Loucy (cell line): ENCODE measurements at regions not wholly inside any gene's neighbourhood (a gene's known extent, or its start where the extent isn't known, plus 50 kb on each side); places are given as distances from the start of the nearest gene placed in this dataset.

ENCODE experiments used
- H2AFZ ChIP-seq: fragments of 200-600 bp; sonication (generic); 2 replicates; pipeline ENCODE4 v1.6.0; 2016; ENCODE audit warnings: antibody characterized with exemption, mild to moderate bottlenecking, low read length, moderate library complexity
- H3F3A ChIP-seq: fragments of 200-600 bp; 2 replicates; pipeline ENCODE4 v1.6.0; 2016; ENCODE audit warnings: antibody characterized with exemption, low read depth, mild to moderate bottlenecking
- H3K27me3 ChIP-seq: fragments of 200-600 bp; sonication (generic); 2 replicates; pipeline ENCODE4 v1.6.1; 2014; ENCODE audit warnings: low read length, mild to moderate bottlenecking; ENCODE audit not compliant: insufficient read depth, poor library complexity, severe bottlenecking
- H3K36me3 ChIP-seq: fragments of 200-600 bp; sonication (generic); 2 replicates; pipeline ENCODE4 v1.6.1; 2016; ENCODE audit warnings: low read length; ENCODE audit not compliant: insufficient read depth
- H3K4me1 ChIP-seq: fragments of 200-600 bp; sonication (generic); 2 replicates; pipeline ENCODE4 v1.5.1; 2014; ENCODE audit warnings: low read length, mild to moderate bottlenecking; ENCODE audit not compliant: insufficient read depth, poor library complexity, severe bottlenecking
- H3K4me2 ChIP-seq: fragments of 200-600 bp; sonication (generic); 2 replicates; pipeline ENCODE4 v1.6.0; 2014; ENCODE audit warnings: antibody characterized with exemption, low read length, low read depth, mild to moderate bottlenecking; ENCODE audit not compliant: poor library complexity, severe bottlenecking
- H3K4me3 ChIP-seq: fragments of 200-600 bp; sonication (generic); 2 replicates; pipeline ENCODE4 v1.5.1; 2014; ENCODE audit warnings: low read length, mild to moderate bottlenecking, mixed read lengths; ENCODE audit not compliant: poor library complexity, severe bottlenecking
- H3K79me2 ChIP-seq: fragments of 200-600 bp; sonication (generic); 2 replicates; pipeline ENCODE4 v1.6.1; 2014; ENCODE audit warnings: low read length; ENCODE audit not compliant: insufficient read depth
- H3K9ac ChIP-seq: fragments of 200-600 bp; sonication (generic); 2 replicates; pipeline ENCODE4 v1.6.0; 2014; ENCODE audit warnings: mild to moderate bottlenecking, low read depth, low read length, moderate library complexity; ENCODE audit not compliant: poor library complexity, severe bottlenecking
- H3K9me2 ChIP-seq: fragments of 200-600 bp; sonication (generic); replicated peaks from 2 replicates; pipeline ENCODE4 v1.6.1; 2016; ENCODE audit warnings: low read depth, low read length, mixed read lengths
- H3K9me3 ChIP-seq: fragments of 200-600 bp; sonication (generic); 2 replicates; pipeline ENCODE4 v1.6.1; 2014; ENCODE audit warnings: mild to moderate bottlenecking, antibody characterized with exemption, low read length, low read depth; ENCODE audit not compliant: insufficient read depth
- H4K20me1 ChIP-seq: fragments of 200-600 bp; sonication (generic); 2 replicates; pipeline ENCODE4 v1.6.0; 2014; ENCODE audit warnings: antibody characterized with exemption, low read length, mild to moderate bottlenecking; ENCODE audit not compliant: insufficient read depth, poor library complexity, severe bottlenecking
- CTCF ChIP-seq: fragments of 200-600 bp; sonication (generic); conservative IDR thresholded peaks from 2 replicates; pipeline ENCODE4 v1.5.1; 2014; ENCODE audit warnings: mild to moderate bottlenecking, antibody characterized with exemption, low read length
- EZH2phosphoT487 ChIP-seq: fragments of 200-600 bp; IDR thresholded peaks from 2 replicates; pipeline ENCODE4 v1.6.1; 2018; ENCODE audit warnings: antibody characterized with exemption, mild to moderate bottlenecking, moderate library complexity, borderline replicate concordance

GRCh38 chrX:107562482-107562881 lies 65.8 kb upstream of the PRPS1 start:
- Histone ChIP-seq H3K36me3 (no peaks in the 10 kb centered on the region), H2AFZ (no peak overlapping the region), H3K27me3 (no peaks in the 10 kb centered on the region), H3K4me3 (no peak overlapping the region), H3F3A (no peaks in the 10 kb centered on the region), H4K20me1 (no peaks in the 10 kb centered on the region), H3K9me3 (no peaks in the 10 kb centered on the region), H3K4me2 (no peak overlapping the region), H3K9ac (no peak overlapping the region), H3K79me2 (no peaks in the 10 kb centered on the region), H3K4me1 (peaks cover 8% of the 10 kb centered on the region), H3K9me2 (no peaks in the 10 kb centered on the region)
- TF ChIP-seq CTCF: no peak
- no peak for TF ChIP-seq EZH2phosphoT487

GRCh38 chrX:107563824-107564223 lies 64.5 kb upstream of the PRPS1 start:
- Histone ChIP-seq H3K79me2 (no peaks in the 10 kb centered on the region), H3K27me3 (no peaks in the 10 kb centered on the region), H3K36me3 (no peaks in the 10 kb centered on the region), H3K4me2 (no peak overlapping the region), H3K4me3 (no peak overlapping the region), H3K9ac (no peak overlapping the region), H3K9me3 (no peaks in the 10 kb centered on the region), H3K4me1 (peaks cover 8% of the 10 kb centered on the region), H3F3A (no peaks in the 10 kb centered on the region), H2AFZ (no peak overlapping the region), H3K9me2 (no peaks in the 10 kb centered on the region), H4K20me1 (no peaks in the 10 kb centered on the region)
- TF ChIP-seq CTCF (no peak), EZH2phosphoT487 (no peak)

GRCh38 chrX:107565015-107565414 lies 63.3 kb upstream of the PRPS1 start:
- Histone ChIP-seq H3K4me3 (no peak overlapping the region), H3K9ac (no peak overlapping the region), H3K4me2 (no peak overlapping the region), H3K27me3 (no peaks in the 10 kb centered on the region), H2AFZ (no peak overlapping the region), H3K9me2 (no peaks in the 10 kb centered on the region), H3K79me2 (no peaks in the 10 kb centered on the region), H3K36me3 (no peaks in the 10 kb centered on the region), H3K9me3 (no peaks in the 10 kb centered on the region), H4K20me1 (no peaks in the 10 kb centered on the region), H3F3A (no peaks in the 10 kb centered on the region), H3K4me1 (peaks cover 8% of the 10 kb centered on the region)
- TF ChIP-seq CTCF: no peak
- no peak for TF ChIP-seq EZH2phosphoT487
